Nephron (organoid): ENCODE measurements at regions not wholly inside any gene's neighbourhood (a gene's known extent, or its start where the extent isn't known, plus 50 kb on each side); places are given as distances from the start of the nearest gene placed in this dataset.

Experiments
- H3K27ac Mint-ChIP-seq, 3 experiments: 2 replicates each; pipeline ENCODE4 v1.8.0; 2020; ENCODE audit warnings: mixed read lengths in 3 of 3, mild to moderate bottlenecking in 2 of 3, moderate library complexity in 1 of 3
- H3K27me3 Mint-ChIP-seq: 2 replicates; pipeline ENCODE4 v1.8.0; 2021; ENCODE audit warnings: low read depth, mild to moderate bottlenecking, moderate library complexity, mixed read lengths
- H3K36me3 Mint-ChIP-seq: 2 replicates; pipeline ENCODE4 v1.8.0; 2020; ENCODE audit warnings: low read depth, mixed read lengths
- H3K4me1 Mint-ChIP-seq: 2 replicates; pipeline ENCODE4 v1.8.0; 2020; ENCODE audit warnings: mixed read lengths
- H3K4me3 Mint-ChIP-seq, 3 experiments: 2 replicates each; pipeline ENCODE4 v1.8.0; 2020; ENCODE audit warnings: mild to moderate bottlenecking in 3 of 3, mixed read lengths in 3 of 3, moderate library complexity in 2 of 3
- H3K9me3 Mint-ChIP-seq: 2 replicates; pipeline ENCODE4 v1.8.0; 2020; ENCODE audit warnings: mixed read lengths
- CTCF ChIP-seq, 3 experiments: fragments of 200-600 bp; sonication (generic); IDR thresholded peaks; one replicate each; pipeline ENCODE4 v1.5.0; 2021; ENCODE audit warnings: antibody characterized with exemption in 3 of 3; ENCODE audit not compliant: unreplicated experiment in 3 of 3

GRCh38 chr16:17617021-17617552, 146.3 kb upstream of the XYLT1 start:
- Mint-ChIP-seq H3K36me3 (no peaks in the 10 kb centered on the region), H3K9me3 (no peaks in the 10 kb centered on the region), H3K4me3 (no peak overlapping the region), H3K4me1 (no peaks in the 10 kb centered on the region), H3K27ac (no peak overlapping the region), H3K27me3 (peaks cover 6% of the 10 kb centered on the region)
- TF ChIP-seq CTCF (IDR thresholded peaks at IDR 0.05; ENCODE audit: unreplicated experiment in 3 of 3): no peak

GRCh38 chr16:17612336-17612735, 141.6 kb upstream of the XYLT1 start:
- Mint-ChIP-seq H3K4me3 (no peak overlapping the region), H3K9me3 (no peaks in the 10 kb centered on the region), H3K36me3 (no peaks in the 10 kb centered on the region), H3K27ac (no peak overlapping the region), H3K27me3 (peaks cover 7% of the 10 kb centered on the region), H3K4me1 (peaks cover under 1% of the 10 kb centered on the region)
- TF ChIP-seq CTCF (IDR thresholded peaks at IDR 0.05; ENCODE audit: unreplicated experiment in 3 of 3): no peak

- peaks cover 9% of the 10 kb centered on the region for H3K4me1 Mint-ChIP-seq
- H3K36me3 Mint-ChIP-seq: no peaks in the 10 kb centered on the region
- no peak overlapping the region for H3K27ac Mint-ChIP-seq
- TF ChIP-seq CTCF (IDR thresholded peaks at IDR 0.05; ENCODE audit: unreplicated experiment in 3 of 3): no peak
- H3K27me3 Mint-ChIP-seq: peaks cover 14% of the 10 kb centered on the region
- no peak overlapping the region for H3K4me3 Mint-ChIP-seq
- H3K9me3 Mint-ChIP-seq: no peaks in the 10 kb centered on the region
Measured at GRCh38 chr16:17607609-17608008, 136.8 kb upstream of the XYLT1 start.

- H3K4me1 Mint-ChIP-seq: peaks cover 9% of the 10 kb centered on the region
- no peak for TF ChIP-seq CTCF (IDR thresholded peaks at IDR 0.05; ENCODE audit: unreplicated experiment in 3 of 3)
- H3K36me3 Mint-ChIP-seq: no peaks in the 10 kb centered on the region
- peaks cover 14% of the 10 kb centered on the region for H3K27me3 Mint-ChIP-seq
- no peak overlapping the region for H3K4me3 Mint-ChIP-seq
- no peak overlapping the region for H3K27ac Mint-ChIP-seq
- H3K9me3 Mint-ChIP-seq: no peaks in the 10 kb centered on the region
Measured at GRCh38 chr16:17607075-17607509, 136.3 kb upstream of the XYLT1 start.

- H3K27ac Mint-ChIP-seq: no peak overlapping the region
- TF ChIP-seq CTCF (IDR thresholded peaks at IDR 0.05; ENCODE audit: unreplicated experiment in 3 of 3): no peak
Measured at GRCh38 chr16:17606460-17606859, 135.7 kb upstream of the XYLT1 start.

GRCh38 chr16:17605784-17606183, 135.0 kb upstream of the XYLT1 start:
- no peak overlapping the region for H3K27ac Mint-ChIP-seq
- peaks cover 9% of the 10 kb centered on the region for H3K4me1 Mint-ChIP-seq
- H3K4me3 Mint-ChIP-seq: no peak overlapping the region
- H3K36me3 Mint-ChIP-seq: no peaks in the 10 kb centered on the region
- H3K9me3 Mint-ChIP-seq: no peaks in the 10 kb centered on the region
- no peak for TF ChIP-seq CTCF (IDR thresholded peaks at IDR 0.05; ENCODE audit: unreplicated experiment in 3 of 3)
- peaks cover 14% of the 10 kb centered on the region for H3K27me3 Mint-ChIP-seq

More at GRCh38 chr16:17606460-17606859, 135.7 kb upstream of the XYLT1 start:
- peaks cover 14% of the 10 kb centered on the region for H3K27me3 Mint-ChIP-seq
- peaks cover 9% of the 10 kb centered on the region for H3K4me1 Mint-ChIP-seq
- no peak overlapping the region for H3K4me3 Mint-ChIP-seq
- no peaks in the 10 kb centered on the region for H3K36me3 Mint-ChIP-seq
- no peaks in the 10 kb centered on the region for H3K9me3 Mint-ChIP-seq
